ENCODE measurements at regions not wholly inside any gene's neighbourhood (a gene's known extent, or its start where the extent isn't known, plus 50 kb on each side); places are given as distances from the start of the nearest gene placed in this dataset.
"Not testable (repeated sequence)": the region's sequence is repeated elsewhere in the genome, so short reads cannot be mapped to it uniquely, and the experiment has no call there.

DNA sequence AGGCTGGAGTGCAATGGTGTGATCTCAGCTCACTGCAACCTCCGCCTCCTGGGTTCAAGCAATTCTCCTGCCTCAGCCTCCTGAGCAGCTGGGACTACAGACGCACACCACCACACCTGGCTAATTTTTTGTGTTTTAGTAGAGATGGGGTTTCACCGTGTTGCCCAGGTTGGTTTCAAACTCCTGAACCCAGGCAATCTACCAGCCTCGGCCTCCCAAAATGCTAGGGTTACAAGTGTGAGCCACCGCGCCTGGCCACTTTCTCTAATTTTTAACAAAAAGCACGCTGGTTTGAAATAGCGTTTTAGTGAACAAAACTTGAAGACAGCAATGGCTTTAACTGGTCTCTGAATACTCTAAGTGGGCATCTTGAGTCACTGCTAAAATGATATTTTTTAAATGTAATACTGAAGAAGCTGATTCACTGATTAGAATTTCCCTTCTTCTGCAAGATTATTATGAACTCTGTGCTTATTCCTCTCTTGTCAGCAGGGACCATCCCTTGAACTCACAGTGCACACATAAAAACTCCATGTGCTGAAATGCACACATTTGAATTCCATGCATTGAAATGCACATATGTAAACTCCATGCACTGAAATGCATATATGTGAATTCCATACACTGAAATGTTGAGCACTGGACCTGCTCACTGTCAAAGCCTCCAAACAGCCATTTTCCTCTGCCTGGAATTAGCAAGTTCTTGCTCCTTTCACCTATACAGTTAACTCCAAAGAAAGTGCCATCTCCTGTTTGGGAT lies 1411.5 kb upstream of the ACVR2A start:
- no peak overlapping the region for H3K9ac ChIP-seq (ENCODE audit: low read depth, low read length)
- H3K4me2 ChIP-seq (ENCODE audit: low read length) = no peak overlapping the region
- no peaks in the 10 kb centered on the region for H3K27me3 ChIP-seq (ENCODE audit: control insufficient read depth, insufficient read depth, low read length)
- no peaks in the 10 kb centered on the region for H3K4me1 ChIP-seq (ENCODE audit: control insufficient read depth, insufficient read depth, low read length)
- no peaks in the 10 kb centered on the region for H3K36me3 ChIP-seq (ENCODE audit: insufficient read depth, low read length)
- no peak overlapping the region for H3K4me3 ChIP-seq (ENCODE audit: low read length)
- no peaks in the 10 kb centered on the region for H3K9me3 ChIP-seq (replicated peaks; ENCODE audit: low read length)

DNA sequence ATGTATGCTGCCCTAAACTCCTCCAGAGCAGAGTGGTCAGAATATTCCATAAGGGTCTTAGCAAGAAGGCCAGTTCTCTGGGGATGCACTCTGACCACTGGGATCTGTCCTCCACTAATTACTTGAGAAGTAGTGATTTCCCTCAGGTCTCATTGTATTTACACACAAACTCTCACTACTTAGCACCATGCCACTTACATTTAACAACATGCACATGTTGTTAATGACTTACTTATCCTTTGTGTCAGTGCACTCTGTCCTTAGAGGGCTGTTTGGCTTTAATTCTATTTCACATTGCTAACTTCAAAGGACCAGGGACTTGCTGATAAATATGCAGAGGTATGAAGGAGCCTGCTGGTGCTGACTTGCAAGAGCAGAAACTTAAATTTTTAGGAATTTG lies 1415.5 kb upstream of the ACVR2A start:
- Histone ChIP-seq H3K27me3 (ENCODE audit: control insufficient read depth, insufficient read depth, low read length) (no peaks in the 10 kb centered on the region), H3K9ac (ENCODE audit: low read depth, low read length) (no peak overlapping the region), H3K4me3 (ENCODE audit: low read length) (no peak overlapping the region), H3K36me3 (ENCODE audit: insufficient read depth, low read length) (no peaks in the 10 kb centered on the region), H3K4me2 (ENCODE audit: low read length) (no peak overlapping the region), H3K9me3 (replicated peaks; ENCODE audit: low read length) (no peaks in the 10 kb centered on the region), H3K4me1 (ENCODE audit: control insufficient read depth, insufficient read depth, low read length) (no peaks in the 10 kb centered on the region)

DNA sequence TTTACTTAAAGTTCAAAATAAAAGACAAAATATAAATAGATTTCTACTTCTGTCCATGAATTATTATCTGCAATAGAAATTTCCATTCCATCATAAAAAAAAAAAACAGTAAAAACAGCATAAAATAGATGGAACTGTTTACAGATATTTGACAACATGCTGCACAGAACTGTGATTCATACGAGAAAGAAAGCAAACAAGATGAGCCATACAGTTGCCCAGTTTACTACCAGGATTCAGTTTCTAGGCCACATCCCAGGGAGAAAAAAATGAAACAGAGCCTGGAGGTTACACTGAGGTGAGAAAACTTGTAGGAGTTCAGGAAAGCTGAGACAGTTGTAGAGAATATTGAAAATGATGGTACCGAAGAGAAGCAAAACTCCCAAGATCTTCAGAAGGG lies 1426.9 kb upstream of the ACVR2A start:
- no peak overlapping the region for H3K9ac ChIP-seq (ENCODE audit: low read depth, low read length)
- no peaks in the 10 kb centered on the region for H3K27me3 ChIP-seq (ENCODE audit: control insufficient read depth, insufficient read depth, low read length)
- no peaks in the 10 kb centered on the region for H3K4me1 ChIP-seq (ENCODE audit: control insufficient read depth, insufficient read depth, low read length)
- H3K4me3 ChIP-seq (ENCODE audit: low read length) = no peak overlapping the region
- H3K9me3 ChIP-seq (replicated peaks; ENCODE audit: low read length) = no peaks in the 10 kb centered on the region
- H3K36me3 ChIP-seq (ENCODE audit: insufficient read depth, low read length) = no peaks in the 10 kb centered on the region
- H3K4me2 ChIP-seq (ENCODE audit: low read length) = no peak overlapping the region

DNA sequence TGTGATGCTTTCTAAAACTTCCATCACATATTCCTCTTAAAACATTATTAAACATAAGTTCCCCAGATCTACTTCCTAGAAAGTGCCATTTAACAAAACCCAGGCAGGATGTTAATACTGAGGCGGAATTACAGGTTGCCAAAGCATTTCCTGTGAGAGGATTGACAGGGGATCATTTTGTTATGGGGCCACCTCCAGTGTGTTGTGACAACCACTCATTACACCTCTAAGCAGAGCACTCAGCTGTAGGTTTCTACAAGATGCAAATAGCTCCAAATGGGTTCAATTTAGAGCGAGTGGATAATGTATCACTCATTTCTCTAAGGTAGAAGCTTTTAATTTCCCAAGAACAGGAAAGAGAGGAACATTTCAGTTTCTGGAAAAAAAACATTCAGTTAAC lies 1429.5 kb upstream of the ACVR2A start:
- H3K4me3 ChIP-seq (ENCODE audit: low read length) = no peak overlapping the region
- H3K4me2 ChIP-seq (ENCODE audit: low read length) = no peak overlapping the region
- no peaks in the 10 kb centered on the region for H3K4me1 ChIP-seq (ENCODE audit: control insufficient read depth, insufficient read depth, low read length)
- no peaks in the 10 kb centered on the region for H3K9me3 ChIP-seq (replicated peaks; ENCODE audit: low read length)
- no peaks in the 10 kb centered on the region for H3K27me3 ChIP-seq (ENCODE audit: control insufficient read depth, insufficient read depth, low read length)
- no peak overlapping the region for H3K9ac ChIP-seq (ENCODE audit: low read depth, low read length)
- H3K36me3 ChIP-seq (ENCODE audit: insufficient read depth, low read length) = no peaks in the 10 kb centered on the region

DNA sequence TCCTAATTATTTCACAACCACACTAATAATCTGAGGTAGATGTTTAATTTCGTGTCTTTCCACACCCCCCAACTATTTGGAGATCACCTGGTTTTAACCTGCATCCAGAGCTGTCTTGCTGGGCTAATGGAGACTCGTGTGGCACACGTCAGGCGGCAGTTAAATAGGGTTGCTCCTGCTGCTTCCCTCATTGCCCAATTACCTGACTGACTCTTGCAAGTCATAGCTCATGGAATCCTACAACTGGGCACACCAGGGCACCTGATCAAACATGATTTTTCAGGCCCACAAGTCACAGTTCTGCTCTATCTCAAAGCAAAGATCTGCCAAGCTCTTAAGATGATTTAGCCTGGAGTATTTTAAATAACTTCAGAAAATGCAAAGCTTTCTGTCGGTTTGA lies 1430.4 kb upstream of the ACVR2A start:
- no peaks in the 10 kb centered on the region for H3K4me1 ChIP-seq (ENCODE audit: control insufficient read depth, insufficient read depth, low read length)

DNA sequence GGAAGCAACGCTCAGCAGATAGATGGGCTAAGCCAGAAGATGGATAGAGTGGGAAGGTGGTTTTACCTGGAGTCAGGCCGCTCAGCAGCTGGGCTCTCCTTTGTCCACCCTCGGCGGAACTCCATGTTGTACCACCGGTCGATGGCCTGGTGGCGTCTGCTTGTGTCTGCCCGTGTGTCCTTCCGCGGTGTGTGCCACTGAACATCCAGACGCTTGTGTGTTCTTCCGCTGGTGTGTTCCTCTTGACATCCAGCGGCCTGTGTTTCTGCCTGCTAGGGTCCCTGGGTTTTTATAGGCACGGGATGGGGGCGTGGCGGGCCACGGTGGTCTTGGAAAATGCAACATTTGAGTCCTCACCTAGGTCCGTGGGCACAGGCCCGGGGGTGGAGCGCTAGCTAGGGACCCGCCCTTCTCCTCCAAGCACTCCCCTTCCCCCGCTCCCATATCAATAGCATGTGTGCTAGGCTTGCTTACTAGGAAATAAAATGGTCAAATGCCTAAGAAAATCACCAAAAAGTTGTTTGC lies 1431.7 kb upstream of the ACVR2A start:
- no peaks in the 10 kb centered on the region for H3K36me3 ChIP-seq (ENCODE audit: insufficient read depth, low read length)
- no peaks in the 10 kb centered on the region for H3K9me3 ChIP-seq (replicated peaks; ENCODE audit: low read length)
- H3K27me3 ChIP-seq (ENCODE audit: control insufficient read depth, insufficient read depth, low read length) = no peaks in the 10 kb centered on the region
- no peaks in the 10 kb centered on the region for H3K4me1 ChIP-seq (ENCODE audit: control insufficient read depth, insufficient read depth, low read length)
- H3K4me2 ChIP-seq (ENCODE audit: low read length) = no peak overlapping the region
- no peak overlapping the region for H3K4me3 ChIP-seq (ENCODE audit: low read length)
- no peak overlapping the region for H3K9ac ChIP-seq (ENCODE audit: low read depth, low read length)

More for the DNA sequence above, 1430.4 kb upstream of the ACVR2A start:
- Histone ChIP-seq H3K36me3 (ENCODE audit: insufficient read depth, low read length) (no peaks in the 10 kb centered on the region), H3K4me2 (ENCODE audit: low read length) (no peak overlapping the region), H3K27me3 (ENCODE audit: control insufficient read depth, insufficient read depth, low read length) (no peaks in the 10 kb centered on the region), H3K4me3 (ENCODE audit: low read length) (no peak overlapping the region), H3K9ac (ENCODE audit: low read depth, low read length) (no peak overlapping the region), H3K9me3 (replicated peaks; ENCODE audit: low read length) (no peaks in the 10 kb centered on the region)

DNA sequence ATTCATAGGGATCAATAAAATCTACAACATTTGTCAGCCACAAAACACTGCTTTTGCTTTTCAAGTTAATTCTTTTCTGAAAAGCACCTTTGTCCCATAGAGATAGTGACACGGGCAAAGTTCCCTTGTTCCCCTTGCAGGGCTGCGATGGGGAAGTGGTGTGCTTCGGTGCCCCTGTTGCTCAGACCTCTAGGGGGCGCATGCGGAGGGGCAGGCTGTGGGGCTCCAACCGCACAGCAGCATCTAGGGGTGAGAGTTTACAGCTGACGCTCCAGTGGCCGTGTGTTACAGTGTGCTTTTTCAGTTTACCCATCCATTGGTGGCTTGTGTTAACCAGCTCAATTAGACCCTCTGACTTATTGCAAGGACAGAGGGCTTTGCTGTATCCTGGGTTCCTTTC lies 1432.2 kb upstream of the ACVR2A start:
- no peak overlapping the region for H3K9ac ChIP-seq (ENCODE audit: low read depth, low read length)
- no peak overlapping the region for H3K4me2 ChIP-seq (ENCODE audit: low read length)
- no peaks in the 10 kb centered on the region for H3K4me1 ChIP-seq (ENCODE audit: control insufficient read depth, insufficient read depth, low read length)
- H3K4me3 ChIP-seq (ENCODE audit: low read length) = no peak overlapping the region
- no peaks in the 10 kb centered on the region for H3K36me3 ChIP-seq (ENCODE audit: insufficient read depth, low read length)
- no peaks in the 10 kb centered on the region for H3K27me3 ChIP-seq (ENCODE audit: control insufficient read depth, insufficient read depth, low read length)
- no peaks in the 10 kb centered on the region for H3K9me3 ChIP-seq (replicated peaks; ENCODE audit: low read length)

DNA sequence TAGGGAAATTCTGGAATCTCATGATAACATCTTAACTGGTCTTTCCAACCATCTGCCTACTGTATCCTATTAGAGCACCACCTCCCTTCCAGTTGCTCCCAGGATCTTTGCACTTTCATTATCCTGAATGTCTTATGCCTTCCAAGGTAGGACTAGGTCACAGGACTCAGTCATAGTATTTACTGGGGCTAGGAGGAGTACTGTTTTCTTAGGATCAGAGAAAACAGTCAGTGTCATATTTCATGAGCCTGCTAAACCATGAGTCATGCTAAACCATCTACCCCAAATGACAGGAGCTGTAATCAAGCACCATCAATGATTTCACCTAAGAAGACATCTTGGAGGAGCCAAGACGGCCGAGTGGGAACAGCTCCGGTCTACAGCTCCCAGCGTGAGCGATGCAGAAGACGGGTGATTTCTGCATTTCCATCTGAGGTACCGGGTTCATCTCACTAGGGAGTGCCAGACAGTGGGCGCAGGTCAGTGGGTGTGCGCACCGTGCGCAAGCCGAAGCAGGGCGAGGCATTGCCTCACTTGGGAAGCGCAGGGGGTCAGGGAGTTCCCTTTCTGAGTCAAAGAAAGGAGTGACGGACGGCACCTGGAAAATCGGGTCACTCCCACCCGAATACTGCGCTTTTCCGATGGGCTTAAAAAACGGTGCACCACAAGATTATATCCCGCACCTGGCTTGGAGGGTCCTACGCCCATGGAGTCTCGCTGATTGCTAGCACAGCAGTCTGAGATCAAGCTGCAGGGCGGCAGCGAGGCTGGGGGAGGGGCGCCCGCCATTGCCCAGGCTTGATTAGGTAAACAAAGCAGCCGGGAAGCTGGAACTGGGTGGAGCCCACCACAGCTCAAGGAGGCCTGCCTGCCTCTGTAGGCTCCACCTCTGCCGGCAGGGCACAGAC lies 1439.2 kb upstream of the ACVR2A start:
- not testable (repeated sequence) for H3K36me3 ChIP-seq (ENCODE audit: insufficient read depth, low read length); H3K4me1 ChIP-seq (ENCODE audit: control insufficient read depth, insufficient read depth, low read length); H3K4me3 ChIP-seq (ENCODE audit: low read length); H3K9me3 ChIP-seq (replicated peaks; ENCODE audit: low read length); H3K9ac ChIP-seq (ENCODE audit: low read depth, low read length); H3K27me3 ChIP-seq (ENCODE audit: control insufficient read depth, insufficient read depth, low read length); H3K4me2 ChIP-seq (ENCODE audit: low read length)

DNA sequence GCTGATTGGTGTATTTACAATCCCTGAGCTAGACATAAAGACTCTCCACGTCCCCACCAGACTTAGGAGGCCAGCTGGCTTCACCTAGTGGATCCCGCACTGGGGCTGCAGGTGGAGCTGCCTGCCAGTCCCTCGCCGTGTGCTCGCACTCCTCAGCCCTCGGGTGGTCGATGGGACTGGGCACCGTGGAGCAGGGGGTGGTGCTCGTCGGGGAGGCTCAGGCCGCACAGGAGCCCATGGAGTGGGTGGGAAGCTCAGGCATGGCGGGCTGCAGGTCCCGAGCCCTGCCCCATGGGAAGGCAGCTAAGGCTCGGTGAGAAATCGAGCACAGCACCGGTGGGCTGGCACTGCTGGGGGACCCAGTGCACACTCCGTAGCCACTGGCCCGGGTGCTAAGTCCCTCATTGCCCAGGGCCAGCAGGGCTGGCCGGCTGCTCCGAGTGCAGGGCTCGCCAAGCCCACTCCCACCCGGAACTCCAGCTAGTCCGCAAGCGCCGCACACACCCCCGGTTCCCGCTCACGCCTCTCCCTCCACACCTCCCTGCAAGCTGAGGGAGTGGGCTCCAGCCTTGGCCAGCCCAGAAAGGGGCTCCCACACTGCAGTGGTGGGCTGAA lies 1441.2 kb upstream of the ACVR2A start:
- H3K4me1 ChIP-seq (ENCODE audit: control insufficient read depth, insufficient read depth, low read length); H3K9me3 ChIP-seq (replicated peaks; ENCODE audit: low read length); H3K27me3 ChIP-seq (ENCODE audit: control insufficient read depth, insufficient read depth, low read length); H3K4me3 ChIP-seq (ENCODE audit: low read length); H3K36me3 ChIP-seq (ENCODE audit: insufficient read depth, low read length); H3K9ac ChIP-seq (ENCODE audit: low read depth, low read length); H3K4me2 ChIP-seq (ENCODE audit: low read length): not testable (repeated sequence)

DNA sequence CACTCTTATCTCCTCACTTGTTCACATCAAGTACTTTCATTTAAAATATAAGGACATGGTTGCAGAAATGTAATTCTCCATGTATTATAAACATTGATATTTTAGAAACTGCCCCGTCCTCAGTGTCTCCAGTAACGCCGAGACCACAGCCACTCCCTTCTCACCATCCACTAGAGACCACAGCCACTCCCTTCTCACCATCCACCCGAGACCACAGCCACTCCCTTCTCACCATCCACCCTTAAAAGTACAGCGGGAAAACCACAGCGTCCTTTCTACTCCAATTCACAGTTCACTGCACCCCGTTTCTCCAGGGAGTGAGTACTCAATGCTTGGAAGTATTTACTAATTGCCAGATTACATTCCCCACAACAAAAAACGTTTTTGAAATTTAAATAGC lies 1452.2 kb upstream of the ACVR2A start:
- no peaks in the 10 kb centered on the region for H3K9me3 ChIP-seq (replicated peaks; ENCODE audit: low read length)
- H3K4me3 ChIP-seq (ENCODE audit: low read length) = no peak overlapping the region
- H3K27me3 ChIP-seq (ENCODE audit: control insufficient read depth, insufficient read depth, low read length) = no peaks in the 10 kb centered on the region
- H3K36me3 ChIP-seq (ENCODE audit: insufficient read depth, low read length) = no peaks in the 10 kb centered on the region
- no peaks in the 10 kb centered on the region for H3K4me1 ChIP-seq (ENCODE audit: control insufficient read depth, insufficient read depth, low read length)
- H3K9ac ChIP-seq (ENCODE audit: low read depth, low read length) = no peak overlapping the region
- no peak overlapping the region for H3K4me2 ChIP-seq (ENCODE audit: low read length)

DNA sequence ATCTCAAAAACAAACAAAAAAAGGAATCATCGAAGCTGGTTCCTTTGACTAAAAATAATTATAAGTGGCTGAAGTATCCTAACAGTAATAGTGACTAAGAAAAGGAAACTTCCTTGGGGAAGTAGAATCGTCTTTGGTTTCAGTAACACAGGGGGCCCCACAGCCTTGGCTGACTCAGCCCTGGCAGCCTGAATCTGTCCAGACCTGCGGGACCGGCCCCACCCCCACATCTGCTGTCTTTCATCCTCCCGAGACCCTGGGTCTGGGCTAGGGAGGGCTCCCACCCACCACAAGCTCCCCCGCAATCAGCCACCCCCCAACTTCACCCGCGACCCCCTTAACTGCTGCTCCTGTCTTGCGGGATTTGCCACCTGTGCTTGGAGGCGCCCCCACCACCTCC lies 1452.6 kb upstream of the ACVR2A start:
- Histone ChIP-seq H3K9me3 (replicated peaks; ENCODE audit: low read length) (no peaks in the 10 kb centered on the region), H3K4me2 (ENCODE audit: low read length) (no peak overlapping the region), H3K36me3 (ENCODE audit: insufficient read depth, low read length) (no peaks in the 10 kb centered on the region), H3K27me3 (ENCODE audit: control insufficient read depth, insufficient read depth, low read length) (no peaks in the 10 kb centered on the region), H3K9ac (ENCODE audit: low read depth, low read length) (no peak overlapping the region), H3K4me3 (ENCODE audit: low read length) (no peak overlapping the region), H3K4me1 (ENCODE audit: control insufficient read depth, insufficient read depth, low read length) (no peaks in the 10 kb centered on the region)

Data from skeletal muscle satellite cell (primary cell).